ENCODE measurements at regions not wholly inside any gene's neighbourhood (a gene's known extent, or its start where the extent isn't known, plus 50 kb on each side); places are given as distances from the start of the nearest gene placed in this dataset.
"Not testable (repeated sequence)": the region's sequence is repeated elsewhere in the genome, so short reads cannot be mapped to it uniquely, and the experiment has no call there.

DNA sequence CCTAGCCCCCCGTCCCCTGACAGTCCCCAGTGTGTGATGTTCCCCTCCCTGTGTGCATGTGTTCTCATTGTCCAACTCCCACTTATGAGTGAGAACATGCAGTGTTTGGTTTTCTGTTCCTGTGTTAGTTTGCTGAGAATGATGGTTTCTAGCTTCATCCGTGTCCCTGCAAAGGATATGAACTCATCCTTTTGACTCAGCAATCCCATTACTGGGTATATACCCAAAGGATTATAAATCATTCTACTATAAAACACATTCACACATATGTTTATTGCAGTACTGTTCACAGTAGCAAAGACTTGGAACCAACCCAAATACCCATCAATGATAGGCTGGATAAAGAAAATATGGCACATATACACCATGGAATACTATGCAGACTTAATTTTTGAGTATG lies 155.1 kb downstream of the SLITRK5 start:
- H3K9me1 ChIP-seq (ENCODE audit: insufficient read depth, low read length); dilution Hi-C loops (cut with HindIII; ENCODE audit: low sequenced_read_pairs, unreplicated experiment); H3K9me3 ChIP-seq (ENCODE audit: control insufficient read depth, insufficient read depth, low read length); H4K91ac ChIP-seq (ENCODE audit: insufficient read depth, low read depth, low read length); ATAC-seq (ENCODE audit: low read depth); H4K8ac ChIP-seq (ENCODE audit: low read depth in 2 of 2, low read length in 2 of 2); H3K23ac ChIP-seq (ENCODE audit: low read depth, low read length); H2BK20ac ChIP-seq (ENCODE audit: low read depth, low read length); H4K20me1 ChIP-seq (ENCODE audit: insufficient read depth, low read length); H2BK120ac ChIP-seq (ENCODE audit: low read depth, low read length); H3K79me1 ChIP-seq (ENCODE audit: low read depth in 1 of 2, low read length in 2 of 2); H3K4me3 ChIP-seq (ENCODE audit: insufficient read depth, low read depth, low read length); H3K4me1 ChIP-seq (ENCODE audit: control insufficient read depth, insufficient read depth, low read length); H2AFZ ChIP-seq (replicated peaks; ENCODE audit: low read length, poor library complexity); H2AK9ac ChIP-seq (replicated peaks; ENCODE audit: low read depth, low read length, poor library complexity); H3K27me3 ChIP-seq (ENCODE audit: control insufficient read depth, insufficient read depth, low read length); H2BK15ac ChIP-seq (ENCODE audit: low read depth, low read length); H3K9ac ChIP-seq (ENCODE audit: low read depth, low read length); DNase-seq; H3K56ac ChIP-seq (ENCODE audit: extremely low read depth, insufficient read depth, low read length); H3K27ac ChIP-seq (ENCODE audit: insufficient read depth, low read length); H2AK5ac ChIP-seq (ENCODE audit: low read depth, low read length); H3K4me2 ChIP-seq (ENCODE audit: low read depth, low read length); H3K14ac ChIP-seq (replicated peaks; ENCODE audit: low read depth, low read length); H4K5ac ChIP-seq (ENCODE audit: low read depth, low read length); intact Hi-C loops (cut with micrococcal nuclease); H3K18ac ChIP-seq (ENCODE audit: low read depth, low read length); H3K36me3 ChIP-seq (ENCODE audit: control insufficient read depth, insufficient read depth, low read length); H3K4ac ChIP-seq (ENCODE audit: low read depth, low read length); in situ Hi-C loops (cut with MboI; ENCODE audit: low sequenced_read_pairs); BruUV-seq (replicated peaks); CTCF ChIA-PET; H2BK5ac ChIP-seq (ENCODE audit: low read depth, low read length, poor library complexity, severe bottlenecking); POLR2A ChIA-PET (ENCODE audit: unreplicated experiment): not testable (repeated sequence)
- no CpG with 5 or more reads among the region's 2 CpGs for WGBS, 2 experiments (ENCODE audit: extremely low coverage in 2 of 2, insufficient read length in 1 of 2)

Data from IMR-90 (cell line).